Epithelial cell of esophagus (primary cell): ENCODE measurements at regions not wholly inside any gene's neighbourhood (a gene's known extent, or its start where the extent isn't known, plus 50 kb on each side); places are given as distances from the start of the nearest gene placed in this dataset.

ENCODE experiments used
- DNase-seq: peaks from one replicate; pipeline ENCODE4 v3.0.0; 2010; ENCODE audit warnings: low read depth
- H3K4me3 ChIP-seq: 2 replicates; pipeline ENCODE4 v1.5.1; 2011; ENCODE audit warnings: mild to moderate bottlenecking, low read length, control low read depth
- TF ChIP-seq, protein P1 (sequence below): IDR thresholded peaks from 2 replicates; pipeline ENCODE4 v1.5.1; 2011; ENCODE audit warnings: low read depth, mild to moderate bottlenecking, low read length, control low read depth, inconsistent platforms; ENCODE audit not compliant: insufficient read depth; ENCODE audit errors: missing control alignments

DNA sequence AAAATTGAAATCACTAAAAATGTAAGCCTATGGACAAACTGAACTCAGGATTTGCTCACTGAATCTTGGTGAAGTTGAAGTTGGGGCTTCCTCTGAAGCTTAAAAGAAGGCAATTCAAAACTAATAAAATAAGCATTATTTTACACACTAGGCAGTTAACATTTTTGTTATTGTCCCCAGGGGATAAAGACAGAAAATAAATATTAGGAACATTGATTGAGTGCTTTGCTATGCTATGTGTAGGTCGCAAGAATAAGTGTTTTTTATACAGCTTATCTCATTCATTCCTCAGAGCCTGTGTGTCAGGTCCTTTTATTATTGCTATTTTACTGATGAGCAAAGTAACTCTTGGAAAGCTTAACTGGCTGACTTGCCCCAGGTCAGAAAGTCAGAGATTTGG lies 82.2 kb downstream of the ZNF608 start:
- no peak overlapping the region for H3K4me3 ChIP-seq

DNA sequence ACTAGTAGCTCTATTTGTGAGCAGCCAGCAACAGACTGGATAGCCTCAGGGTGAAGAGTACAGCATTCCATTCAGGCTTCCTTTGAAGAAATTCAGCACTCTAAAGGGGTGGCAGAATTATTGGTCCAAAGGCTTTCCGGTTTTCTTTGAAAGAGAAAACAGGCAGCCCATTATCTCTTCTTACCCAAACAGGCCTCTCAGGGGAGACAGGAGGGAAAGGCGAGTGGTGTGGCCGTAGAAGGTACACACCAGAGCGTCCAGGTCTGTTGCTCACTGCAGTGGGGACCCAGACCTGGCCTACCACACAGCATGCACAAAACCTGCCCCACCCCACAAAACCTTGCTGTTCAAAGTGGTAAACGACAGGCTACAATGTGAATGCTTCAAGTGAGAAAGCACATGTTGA lies 83.3 kb downstream of the ZNF608 start:
- H3K4me3 ChIP-seq: no peak overlapping the region
- TF ChIP-seq, protein P1, sequence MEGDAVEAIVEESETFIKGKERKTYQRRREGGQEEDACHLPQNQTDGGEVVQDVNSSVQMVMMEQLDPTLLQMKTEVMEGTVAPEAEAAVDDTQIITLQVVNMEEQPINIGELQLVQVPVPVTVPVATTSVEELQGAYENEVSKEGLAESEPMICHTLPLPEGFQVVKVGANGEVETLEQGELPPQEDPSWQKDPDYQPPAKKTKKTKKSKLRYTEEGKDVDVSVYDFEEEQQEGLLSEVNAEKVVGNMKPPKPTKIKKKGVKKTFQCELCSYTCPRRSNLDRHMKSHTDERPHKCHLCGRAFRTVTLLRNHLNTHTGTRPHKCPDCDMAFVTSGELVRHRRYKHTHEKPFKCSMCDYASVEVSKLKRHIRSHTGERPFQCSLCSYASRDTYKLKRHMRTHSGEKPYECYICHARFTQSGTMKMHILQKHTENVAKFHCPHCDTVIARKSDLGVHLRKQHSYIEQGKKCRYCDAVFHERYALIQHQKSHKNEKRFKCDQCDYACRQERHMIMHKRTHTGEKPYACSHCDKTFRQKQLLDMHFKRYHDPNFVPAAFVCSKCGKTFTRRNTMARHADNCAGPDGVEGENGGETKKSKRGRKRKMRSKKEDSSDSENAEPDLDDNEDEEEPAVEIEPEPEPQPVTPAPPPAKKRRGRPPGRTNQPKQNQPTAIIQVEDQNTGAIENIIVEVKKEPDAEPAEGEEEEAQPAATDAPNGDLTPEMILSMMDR: no peak
- DNase-seq: peak; percentile 58

More for the DNA sequence above, 82.2 kb downstream of the ZNF608 start:
- TF ChIP-seq, protein P1: no peak
- no peak for DNase-seq

DNA sequence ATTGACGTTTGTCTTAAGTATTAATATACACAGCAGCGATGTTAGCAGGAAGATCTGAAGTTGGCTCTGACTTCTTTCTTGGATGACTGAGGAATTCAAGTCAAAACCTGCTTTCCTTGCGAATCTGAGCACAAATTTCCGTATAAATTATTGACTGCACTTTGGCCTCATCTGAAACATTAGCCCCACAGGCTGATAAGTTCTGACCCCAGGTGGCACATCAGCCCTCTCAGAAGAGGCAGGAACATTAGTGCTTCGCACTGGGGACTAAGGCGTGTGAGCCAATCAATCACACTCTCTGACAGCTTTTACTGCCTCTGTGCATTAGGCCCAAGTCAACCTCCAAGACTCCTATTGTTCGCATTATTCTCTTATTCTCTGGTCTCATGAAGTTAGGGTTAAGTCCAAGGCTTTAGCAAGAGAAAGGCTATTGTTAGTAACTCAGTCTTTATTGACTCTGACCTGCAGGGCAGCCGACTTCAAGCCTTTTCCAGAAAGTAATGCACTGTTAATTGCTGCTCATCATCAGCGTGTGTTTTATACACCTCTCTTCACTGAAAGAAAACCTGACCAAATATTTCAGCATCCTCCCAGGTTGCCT lies 84.2 kb downstream of the ZNF608 start:
- H3K4me3 ChIP-seq: no peak overlapping the region
- peak; percentile 37 for DNase-seq

DNA sequence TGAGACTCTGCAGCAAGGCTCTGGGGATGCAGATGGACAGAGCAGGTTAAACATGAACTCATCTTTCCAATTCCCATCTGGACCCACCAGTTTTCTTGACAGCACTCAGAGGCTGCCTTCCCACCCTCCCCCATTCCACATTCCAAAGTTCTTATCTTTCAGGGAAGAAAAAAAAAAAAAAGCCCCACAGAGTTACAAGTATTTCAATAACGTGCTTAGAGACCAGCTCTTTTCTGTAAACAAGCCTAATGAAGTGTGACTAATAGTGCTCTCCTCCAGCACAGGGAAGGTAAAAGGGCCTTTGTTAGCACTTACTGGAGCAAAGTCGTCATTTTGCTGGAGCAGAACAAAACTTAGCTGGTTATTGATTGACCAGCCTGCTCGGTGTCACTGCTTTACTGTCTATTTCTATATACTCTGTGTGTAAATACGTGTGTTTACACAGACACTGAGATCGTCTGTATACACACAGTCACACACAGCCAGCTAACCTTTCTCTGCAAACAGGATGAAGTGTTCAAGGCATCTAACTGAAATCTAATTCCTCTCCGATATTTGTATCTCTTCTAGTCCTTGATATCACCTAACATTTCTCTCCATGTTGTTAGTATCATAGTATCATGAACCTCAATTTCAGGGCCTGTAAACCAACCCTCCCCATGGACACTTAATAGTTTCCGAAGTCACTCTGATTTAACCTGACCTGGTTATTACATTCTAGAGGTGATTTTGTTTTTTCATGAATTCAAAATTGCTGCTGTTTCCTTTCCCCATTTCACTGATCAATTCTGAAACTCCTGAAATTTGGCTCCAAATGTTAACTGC lies 84.9 kb downstream of the ZNF608 start:
- no peak overlapping the region for H3K4me3 ChIP-seq
- TF ChIP-seq, protein P1: no peak
- peak; percentile 85 for DNase-seq

More for the DNA sequence above, 84.2 kb downstream of the ZNF608 start:
- TF ChIP-seq, protein P1: no peak

DNA sequence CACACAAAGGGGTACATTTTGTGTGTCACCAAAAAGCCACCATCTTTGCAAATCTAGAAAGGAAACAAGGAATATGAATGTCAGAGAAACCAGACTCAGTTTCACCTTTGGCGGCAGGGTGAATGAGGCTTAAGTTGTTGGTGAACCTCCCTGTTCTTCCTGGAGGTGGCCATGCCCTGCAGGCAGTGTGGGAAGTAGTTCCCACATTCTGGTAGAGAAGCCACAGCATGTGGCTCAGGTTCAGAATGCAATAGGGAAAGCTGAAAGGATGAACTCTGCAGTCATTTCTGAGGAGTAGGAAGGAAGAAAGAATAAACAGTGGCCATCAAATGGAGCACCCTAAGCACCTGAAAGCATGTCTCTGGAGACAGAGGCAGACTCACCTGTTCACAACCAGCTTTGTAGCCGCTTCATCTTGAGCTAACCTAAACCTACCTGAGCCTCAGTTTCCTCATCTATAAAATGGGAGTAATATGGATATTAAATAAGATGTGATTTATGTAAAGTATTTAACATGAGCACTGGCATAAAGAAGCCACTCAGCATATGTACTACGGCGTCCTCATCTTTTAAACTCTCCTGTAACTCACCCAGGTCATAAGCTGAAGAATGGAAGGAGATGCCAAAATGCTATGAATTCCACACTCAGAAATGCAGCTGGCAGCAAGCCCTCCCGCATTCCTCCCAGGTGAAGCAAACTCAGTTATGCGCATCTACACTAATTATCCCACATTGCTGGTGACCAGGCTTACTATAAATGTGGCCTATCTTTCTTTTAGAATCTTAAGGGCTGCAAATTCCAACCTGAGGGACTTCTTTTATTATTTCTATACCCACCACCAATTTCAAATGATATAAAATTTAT lies 86.0 kb downstream of the ZNF608 start:
- TF ChIP-seq, protein P1: no peak
- H3K4me3 ChIP-seq: no peak overlapping the region
- DNase-seq: peak; percentile 88

DNA sequence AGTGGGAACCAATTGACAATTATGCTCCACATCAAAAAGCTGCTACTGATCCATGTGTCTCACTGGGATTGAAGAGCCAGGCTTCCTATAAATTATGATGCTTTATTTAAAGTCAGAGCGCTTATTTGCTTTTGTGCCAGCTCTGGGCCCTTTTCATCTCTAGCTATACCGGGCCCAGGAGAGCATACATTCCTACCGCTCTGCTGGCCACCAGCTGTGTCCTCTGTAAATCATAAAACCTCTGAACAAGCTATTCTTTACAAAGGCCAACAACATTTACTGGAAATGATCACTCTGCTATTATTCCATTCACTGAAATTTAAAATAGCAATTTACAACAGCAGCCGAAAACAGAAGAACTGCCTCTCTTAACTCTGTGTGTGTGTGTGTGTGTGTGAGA lies 86.6 kb downstream of the ZNF608 start:
- no peak overlapping the region for H3K4me3 ChIP-seq
- TF ChIP-seq, protein P1: no peak
- no peak for DNase-seq
